Body of pancreas (tissue), 4 donors: ENCODE measurements at regions not wholly inside any gene's neighbourhood (a gene's known extent, or its start where the extent isn't known, plus 50 kb on each side); places are given as distances from the start of the nearest gene placed in this dataset.

ENCODE experiments used
- CTCF ChIP-seq, 7 experiments: fragments of 450-650 bp in 4 of 7; fragments of 200-600 bp in 3 of 7; sonication (generic) in 3 of 7; IDR thresholded peaks; one replicate each; pipeline ENCODE4 v1.5.1; 2016 to 2019; ENCODE audit warnings: antibody characterized with exemption in 7 of 7
- POLR2A ChIP-seq, 3 donors: fragments of 450-650 bp; IDR thresholded peaks; one replicate each; pipeline ENCODE4 v1.6.1; 2016; ENCODE audit warnings: antibody characterized with exemption in 3 of 3, mild to moderate bottlenecking in 2 of 3

- no peak for TF ChIP-seq POLR2A (IDR thresholded peaks at IDR 0.05)
- no peak for TF ChIP-seq CTCF (IDR thresholded peaks at IDR 0.05)
Measured at GRCh38 chr2:48220501-48220900, 94.0 kb upstream of the FOXN2 start.
